HEK293 (cell line): ENCODE measurements at regions not wholly inside any gene's neighbourhood (a gene's known extent, or its start where the extent isn't known, plus 50 kb on each side); places are given as distances from the start of the nearest gene placed in this dataset.

Experiments
- OVOL3 ChIP-seq: fragments of 450-650 bp; formaldehyde crosslinking; IDR thresholded peaks from 2 replicates; pipeline ENCODE4 v1.5.1; 2016; ENCODE audit warnings: missing biosample characterization, missing genetic modification characterization
- TRIM28 ChIP-seq: IDR thresholded peaks from 2 replicates; pipeline ENCODE4 v1.6.1; 2011; ENCODE audit warnings: low read length, control low read depth, borderline replicate concordance
- ZBTB20 ChIP-seq: fragments of 450-650 bp; formaldehyde crosslinking; IDR thresholded peaks from 2 replicates; pipeline ENCODE4 v1.5.1; 2016; ENCODE audit warnings: missing biosample characterization, missing genetic modification characterization
- ZBTB7A ChIP-seq: fragments of 450-650 bp; formaldehyde crosslinking; IDR thresholded peaks from 2 replicates; pipeline ENCODE4 v1.5.1; 2016; ENCODE audit warnings: low read depth, missing biosample characterization, missing genetic modification characterization
- ZNF561 ChIP-seq: fragments of 450-650 bp; IDR thresholded peaks from 2 replicates; pipeline ENCODE4 v1.5.1; 2018; ENCODE audit warnings: missing biosample characterization, missing genetic modification characterization, borderline replicate concordance
- TF ChIP-seq, protein P1 (sequence below): fragments of 450-650 bp; formaldehyde crosslinking; IDR thresholded peaks from 2 replicates; pipeline ENCODE4 v1.5.1; 2016; ENCODE audit warnings: missing biosample characterization, missing genetic modification characterization

DNA sequence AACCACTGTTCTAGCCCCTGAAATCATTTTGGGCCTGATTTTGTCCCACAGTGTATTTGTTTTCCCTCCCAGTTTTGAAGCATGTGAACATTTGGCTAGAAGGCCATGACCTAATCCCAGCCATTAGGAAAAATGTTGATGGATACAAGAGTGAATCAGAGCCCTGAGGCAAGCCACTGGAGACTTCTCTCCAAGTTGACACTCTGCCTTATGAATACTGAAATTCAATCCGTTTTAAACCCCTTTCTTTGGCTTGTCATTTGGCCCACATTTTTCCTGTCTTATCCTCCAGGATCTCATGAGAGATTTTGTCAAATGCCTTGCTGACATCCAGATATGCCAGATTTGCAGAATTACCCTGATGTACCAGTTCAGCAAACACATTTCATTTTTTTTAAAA, 158.8 kb downstream of the FAT3 start:
- TF ChIP-seq ZNF561 (tag by site-specific recombination), result no peak
- TF ChIP-seq ZBTB7A, result no peak
- TF ChIP-seq, protein P1, sequence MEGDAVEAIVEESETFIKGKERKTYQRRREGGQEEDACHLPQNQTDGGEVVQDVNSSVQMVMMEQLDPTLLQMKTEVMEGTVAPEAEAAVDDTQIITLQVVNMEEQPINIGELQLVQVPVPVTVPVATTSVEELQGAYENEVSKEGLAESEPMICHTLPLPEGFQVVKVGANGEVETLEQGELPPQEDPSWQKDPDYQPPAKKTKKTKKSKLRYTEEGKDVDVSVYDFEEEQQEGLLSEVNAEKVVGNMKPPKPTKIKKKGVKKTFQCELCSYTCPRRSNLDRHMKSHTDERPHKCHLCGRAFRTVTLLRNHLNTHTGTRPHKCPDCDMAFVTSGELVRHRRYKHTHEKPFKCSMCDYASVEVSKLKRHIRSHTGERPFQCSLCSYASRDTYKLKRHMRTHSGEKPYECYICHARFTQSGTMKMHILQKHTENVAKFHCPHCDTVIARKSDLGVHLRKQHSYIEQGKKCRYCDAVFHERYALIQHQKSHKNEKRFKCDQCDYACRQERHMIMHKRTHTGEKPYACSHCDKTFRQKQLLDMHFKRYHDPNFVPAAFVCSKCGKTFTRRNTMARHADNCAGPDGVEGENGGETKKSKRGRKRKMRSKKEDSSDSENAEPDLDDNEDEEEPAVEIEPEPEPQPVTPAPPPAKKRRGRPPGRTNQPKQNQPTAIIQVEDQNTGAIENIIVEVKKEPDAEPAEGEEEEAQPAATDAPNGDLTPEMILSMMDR (tag by site-specific recombination), result no peak
- no peak for TF ChIP-seq TRIM28
- no peak for TF ChIP-seq ZBTB20 (tag by site-specific recombination)
- no peak for TF ChIP-seq OVOL3 (tag by site-specific recombination)
